NCI-H2029 (cell line): ENCODE measurements at regions not wholly inside any gene's neighbourhood (a gene's known extent, or its start where the extent isn't known, plus 50 kb on each side); places are given as distances from the start of the nearest gene placed in this dataset.

Experiments used
- DNase-seq: peaks from one replicate; lab custom pipeline; 2025; lab: John Stamatoyannopoulos, UW

DNA sequence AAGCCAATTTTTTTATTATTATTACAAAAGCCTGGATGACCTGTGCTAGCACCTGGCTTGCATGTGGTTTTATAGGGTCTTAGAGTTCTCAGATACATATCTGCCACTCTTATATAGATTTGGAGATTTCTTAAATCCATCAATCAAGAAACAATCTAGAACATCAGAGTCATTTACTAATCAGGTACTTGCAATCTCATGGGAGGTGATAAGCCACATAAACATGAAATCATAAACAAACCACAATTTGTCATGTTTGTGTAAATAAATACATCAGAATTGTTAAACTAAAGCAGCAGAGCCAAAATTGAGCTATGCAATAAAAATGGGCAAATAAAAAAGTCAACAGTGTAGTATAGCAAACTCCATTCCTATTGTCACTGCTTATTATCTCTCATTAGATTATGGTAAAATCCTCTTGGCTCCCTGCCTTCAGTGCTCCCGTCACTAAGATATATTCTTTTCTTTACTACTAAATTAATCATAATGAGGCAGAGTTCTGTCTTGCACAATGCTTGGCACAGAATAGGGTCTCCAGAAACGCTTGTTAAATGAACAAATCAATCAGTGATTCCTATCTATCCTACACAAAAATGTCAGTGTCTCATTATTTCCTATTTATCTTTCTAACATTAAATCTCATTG lies 108.7 kb upstream of the TTC29 start:
- no peak for DNase-seq

- DNase-seq = no peak
Measured at GRCh38 chr4:147056940-147057610, 111.4 kb upstream of the TTC29 start.

DNA sequence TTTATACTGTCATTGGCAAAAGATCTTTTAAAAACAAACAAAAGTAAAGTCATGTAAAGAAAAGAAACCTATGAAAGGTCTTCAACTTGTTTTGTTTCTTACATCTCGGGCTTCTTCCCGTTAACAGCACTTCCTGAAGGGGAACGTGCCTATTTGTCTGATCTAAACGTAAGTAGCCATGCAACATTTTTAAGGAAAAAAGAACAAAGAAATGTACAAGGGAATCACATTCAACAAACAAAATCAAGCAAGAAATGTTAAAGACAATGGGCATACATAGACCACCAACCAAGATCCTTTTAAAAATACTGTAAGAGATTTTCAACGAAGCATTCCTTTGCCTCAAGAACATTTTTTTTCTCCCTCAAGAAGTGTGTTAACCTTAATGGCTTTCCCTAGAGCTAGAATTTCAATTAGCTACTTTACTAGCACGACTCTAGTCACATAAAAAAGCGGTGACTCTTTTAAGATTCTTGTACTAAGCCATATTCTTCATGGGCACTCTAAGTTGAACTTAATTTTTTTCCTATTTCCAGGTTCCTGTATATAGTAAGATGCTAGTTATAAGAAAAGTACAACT lies 112.0 kb upstream of the TTC29 start:
- DNase-seq = no peak

- no peak for DNase-seq
Measured at GRCh38 chr4:147059064-147059731, 113.5 kb upstream of the TTC29 start.

GRCh38 chr4:147060151-147060931 lies 114.7 kb upstream of the TTC29 start:
- no peak for DNase-seq

DNA sequence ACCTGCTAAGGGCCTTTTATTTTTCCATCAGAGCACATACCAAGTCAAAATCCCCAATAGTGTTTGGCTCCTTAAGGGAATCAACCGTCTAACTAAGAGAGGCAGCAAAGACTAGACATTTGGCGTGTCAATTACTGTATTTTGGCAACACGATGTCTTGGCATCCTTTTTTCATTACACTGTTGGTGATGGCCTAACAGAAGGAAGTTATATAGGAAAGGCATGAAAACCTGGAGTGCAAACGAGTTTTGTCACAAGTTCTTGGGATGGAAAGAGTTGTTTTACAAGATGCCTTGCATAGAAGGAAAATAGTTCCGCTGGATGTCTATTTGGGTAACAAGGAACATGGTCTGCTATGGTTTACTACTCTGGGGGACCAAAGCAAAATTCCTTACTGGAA lies 119.2 kb upstream of the TTC29 start:
- no peak for DNase-seq

- DNase-seq = no peak
Measured at GRCh38 chr4:147068564-147068963, 122.9 kb upstream of the TTC29 start.

GRCh38 chr4:147071209-147071740 lies 125.6 kb upstream of the TTC29 start:
- DNase-seq = no peak

DNA sequence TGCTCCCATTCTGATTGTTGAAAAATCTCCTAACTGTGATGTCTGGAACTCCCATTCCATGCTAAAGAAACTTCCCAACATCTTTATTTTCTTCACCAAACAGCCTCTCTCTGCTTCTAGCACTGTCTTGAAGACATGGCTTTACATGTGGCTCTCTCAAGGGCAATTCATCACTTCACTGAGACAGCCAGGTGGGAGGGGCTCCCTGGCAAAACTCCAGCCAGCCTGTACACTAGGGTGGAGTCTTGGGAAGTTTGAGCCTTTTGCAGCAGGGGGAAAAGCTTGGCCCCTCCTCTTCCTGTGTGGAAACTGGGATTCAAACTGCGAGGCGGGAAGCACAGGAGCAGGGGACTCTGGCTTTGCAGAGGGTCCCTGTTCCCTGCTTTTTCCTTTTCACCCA lies 130.5 kb upstream of the TTC29 start:
- DNase-seq = no peak

- no peak for DNase-seq
Measured at GRCh38 chr4:147076728-147077127, 131.1 kb upstream of the TTC29 start.

DNA sequence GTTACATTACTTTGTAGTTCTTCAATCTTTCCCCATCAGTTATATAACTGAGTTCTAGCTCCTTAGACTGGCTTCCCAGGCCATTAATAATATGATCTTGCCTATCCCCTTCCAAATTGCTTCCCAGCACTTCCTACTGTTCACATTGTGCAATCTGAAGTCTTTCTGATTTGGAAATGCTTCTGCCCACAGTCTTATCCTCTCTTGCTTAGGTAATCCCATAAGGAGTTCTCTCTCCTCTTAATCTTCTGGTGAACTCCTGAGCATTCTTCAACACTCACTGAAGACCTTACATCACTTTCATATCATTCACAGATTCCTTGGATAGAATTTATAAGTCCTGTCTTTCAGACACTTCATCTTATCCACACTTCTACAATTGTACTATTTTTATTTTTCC lies 132.7 kb upstream of the TTC29 start:
- DNase-seq = no peak

GRCh38 chr4:147078875-147079658 lies 133.4 kb upstream of the TTC29 start:
- no peak for DNase-seq

- DNase-seq = no peak
Measured at GRCh38 chr4:147084861-147085260, 139.2 kb upstream of the TTC29 start.

- DNase-seq = no peak
Measured at GRCh38 chr4:147085781-147086180, 140.1 kb upstream of the TTC29 start.

- no peak for DNase-seq
Measured at GRCh38 chr4:147088146-147088545, 142.5 kb upstream of the TTC29 start.

DNA sequence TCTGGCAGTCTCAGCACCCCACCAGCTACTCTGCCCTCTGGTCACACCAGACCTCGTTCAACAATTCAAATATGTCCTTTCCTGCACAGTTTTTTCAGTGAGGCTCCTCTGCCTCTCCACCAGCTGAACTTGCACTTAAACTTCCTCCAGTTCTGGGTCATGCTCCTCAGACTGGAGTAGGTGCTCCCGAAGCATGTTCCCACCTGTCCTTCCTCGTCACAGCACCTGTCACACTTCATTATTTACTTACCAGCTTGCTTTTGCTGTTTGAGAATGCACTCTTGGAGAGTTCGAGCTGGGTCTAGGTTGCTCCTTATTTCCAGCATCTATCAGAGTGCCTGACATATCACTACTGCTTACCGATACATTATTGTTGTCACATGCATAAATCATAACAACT lies 144.8 kb upstream of the TTC29 start:
- no peak for DNase-seq

DNA sequence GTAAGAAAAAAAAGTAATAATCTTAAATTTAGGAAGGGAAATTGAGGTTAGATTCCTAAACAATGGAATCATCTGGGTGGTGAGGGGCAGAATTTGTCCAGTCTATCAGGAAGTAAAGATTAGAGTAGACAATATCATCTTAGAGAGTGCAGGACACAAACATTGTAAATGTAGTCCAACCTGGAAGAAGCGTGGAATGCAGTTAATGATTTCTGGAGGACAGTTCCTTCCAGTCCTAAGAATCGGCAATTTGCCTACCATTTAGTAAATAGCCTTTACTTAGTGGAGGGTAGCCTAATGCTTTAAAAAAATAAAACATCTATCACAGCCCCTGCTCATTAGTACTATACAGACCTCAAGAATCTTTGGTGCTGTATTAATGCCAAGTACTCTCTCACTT lies 147.5 kb upstream of the TTC29 start:
- no peak for DNase-seq

DNA sequence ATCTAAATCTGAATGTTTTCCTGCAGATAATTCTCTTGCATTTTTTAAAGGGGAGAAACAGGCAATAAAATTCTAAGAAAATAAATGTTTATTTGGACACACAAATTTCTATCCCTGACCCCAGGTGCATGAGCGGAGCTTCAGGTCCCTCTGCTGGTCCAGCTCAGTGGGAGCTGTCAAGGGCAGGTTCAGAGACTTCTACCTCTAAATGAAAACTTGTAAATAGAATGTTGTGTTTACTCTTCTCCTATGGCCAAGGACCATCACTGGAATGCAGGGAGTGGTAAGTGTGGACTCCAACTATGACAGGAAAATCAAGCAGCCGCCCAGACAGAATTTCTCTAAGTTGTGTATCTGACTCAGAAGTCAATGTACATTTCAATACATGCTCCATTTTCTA lies 148.6 kb upstream of the TTC29 start:
- no peak for DNase-seq

DNA sequence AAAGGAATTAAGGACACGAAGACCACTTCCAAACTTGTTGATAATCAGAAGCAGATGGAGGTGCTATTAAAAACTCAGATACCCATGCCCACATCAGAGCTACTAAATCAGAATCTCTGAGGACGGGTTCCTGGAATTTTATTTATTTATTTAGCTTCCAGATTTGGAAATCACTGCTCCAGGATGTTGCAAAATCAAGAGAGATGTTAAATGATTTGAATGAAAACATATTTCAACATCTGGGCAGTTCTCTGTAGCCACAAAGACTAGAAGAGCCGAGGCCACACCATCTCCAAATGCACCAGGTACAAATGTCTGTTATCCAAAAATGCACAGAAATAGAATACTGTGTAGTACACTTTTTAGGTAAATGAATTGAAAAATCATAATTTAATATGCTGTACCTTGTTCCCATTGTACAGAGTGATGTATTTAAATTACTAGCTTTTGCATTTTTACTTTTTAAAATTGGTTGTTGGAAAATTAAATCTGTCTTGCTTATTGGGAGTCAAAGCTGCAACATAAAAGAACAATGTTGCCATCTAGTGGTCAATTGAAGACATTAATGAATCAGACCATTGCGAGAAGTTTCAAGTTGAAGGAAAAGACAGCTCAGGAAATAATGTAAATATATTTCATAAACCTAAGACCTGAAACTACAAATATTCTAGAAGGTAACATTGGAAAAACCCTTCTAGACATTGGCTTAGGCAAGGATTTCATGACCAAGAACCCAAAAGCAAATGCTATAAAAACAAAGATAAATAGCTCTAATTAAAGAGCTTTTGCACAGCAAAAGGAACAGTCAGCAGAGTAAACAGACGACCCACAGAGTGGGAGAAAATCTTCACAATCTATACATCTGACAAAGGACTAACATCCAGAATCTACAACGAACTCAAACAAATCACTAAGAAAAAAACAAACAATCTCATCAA lies 151.3 kb upstream of the TTC29 start:
- DNase-seq = peak; percentile 4

- no peak for DNase-seq
Measured at GRCh38 chr4:147101678-147102077, 156.0 kb upstream of the TTC29 start.
